ENCODE measurements at regions not wholly inside any gene's neighbourhood (a gene's known extent, or its start where the extent isn't known, plus 50 kb on each side); places are given as distances from the start of the nearest gene placed in this dataset.

GRCh38 chr19:34851277-34851804 is 75.4 kb upstream of the ZNF30 start:
- H3K27me3 Mint-ChIP-seq (ENCODE audit: insufficient read depth, low read depth): peaks cover 2% of the 10 kb centered on the region
- no peak overlapping the region for H3K27ac Mint-ChIP-seq

GRCh38 chr19:34847393-34847792 is 74.4 kb upstream of the ZNF599 start:
- no peak overlapping the region for H3K27ac Mint-ChIP-seq
- Histone ChIP-seq H4K20me1 (ENCODE audit: low read depth) (peaks cover 8% of the 10 kb centered on the region), H3K9me3 (ENCODE audit: low read depth) (no peaks in the 10 kb centered on the region), H3K9ac (no peak overlapping the region), H3K4me1 (no peaks in the 10 kb centered on the region), H2AFZ (replicated peaks) (no peak overlapping the region), H3K27me3 (peaks cover 13% of the 10 kb centered on the region), H3F3A (ENCODE audit: low read depth) (no peaks in the 10 kb centered on the region), H3K4me2 (no peak overlapping the region), H3K4me3 (no peak overlapping the region), H3K36me3 (no peaks in the 10 kb centered on the region), H3K79me2 (ENCODE audit: low read depth) (no peaks in the 10 kb centered on the region), H3K27ac (no peak overlapping the region)
- TF ChIP-seq CTCF (IDR thresholded peaks at IDR 0.05): no peak
- no peak for TF ChIP-seq EZH2phosphoT487 (IDR thresholded peaks at IDR 0.05)
- no peak for TF ChIP-seq EZH2 (IDR thresholded peaks at IDR 0.05)
- no peaks in the 10 kb centered on the region for H3K4me1 Mint-ChIP-seq
- H3K36me3 Mint-ChIP-seq: peaks cover 2% of the 10 kb centered on the region
- peaks cover 10% of the 10 kb centered on the region for H3K9me3 Mint-ChIP-seq
- H3K27me3 Mint-ChIP-seq (ENCODE audit: insufficient read depth, low read depth): no peaks in the 10 kb centered on the region
- H3K4me3 Mint-ChIP-seq: no peak overlapping the region
- DNase-seq (ENCODE audit: low spot score): no peak

More at GRCh38 chr19:34851277-34851804, 75.4 kb upstream of the ZNF30 start:
- peaks cover 5% of the 10 kb centered on the region for H4K20me1 ChIP-seq (ENCODE audit: low read depth)
- no peak overlapping the region for H2AFZ ChIP-seq (replicated peaks)
- H3K4me1 Mint-ChIP-seq: no peaks in the 10 kb centered on the region
- no peak for TF ChIP-seq EZH2 (IDR thresholded peaks at IDR 0.05)
- no peak for TF ChIP-seq EZH2phosphoT487 (IDR thresholded peaks at IDR 0.05)
- TF ChIP-seq CTCF (IDR thresholded peaks at IDR 0.05): no peak
- no peak overlapping the region for H3K4me2 ChIP-seq
- H3F3A ChIP-seq (ENCODE audit: low read depth): no peaks in the 10 kb centered on the region
- no peak overlapping the region for H3K9ac ChIP-seq
- no peak overlapping the region for H3K27ac ChIP-seq
- no peak overlapping the region for H3K4me3 ChIP-seq
- peaks cover 6% of the 10 kb centered on the region for H3K79me2 ChIP-seq (ENCODE audit: low read depth)
- no peaks in the 10 kb centered on the region for H3K27me3 ChIP-seq
- H3K9me3 ChIP-seq (ENCODE audit: low read depth): no peaks in the 10 kb centered on the region
- no peak overlapping the region for H3K4me3 Mint-ChIP-seq
- no peak for DNase-seq (ENCODE audit: low spot score)
- H3K9me3 Mint-ChIP-seq: peaks cover 13% of the 10 kb centered on the region
- H3K4me1 ChIP-seq: peaks cover 6% of the 10 kb centered on the region
- peaks cover 2% of the 10 kb centered on the region for H3K36me3 Mint-ChIP-seq
- no peaks in the 10 kb centered on the region for H3K36me3 ChIP-seq

GRCh38 chr19:34844277-34844676 is 71.3 kb upstream of the ZNF599 start:
- peaks cover 2% of the 10 kb centered on the region for H3K36me3 Mint-ChIP-seq
- no peaks in the 10 kb centered on the region for H3F3A ChIP-seq (ENCODE audit: low read depth)
- H3K9me3 Mint-ChIP-seq: peaks cover 11% of the 10 kb centered on the region
- no peaks in the 10 kb centered on the region for H3K4me1 ChIP-seq
- H3K27me3 Mint-ChIP-seq (ENCODE audit: insufficient read depth, low read depth): no peaks in the 10 kb centered on the region
- no peak overlapping the region for H3K27ac Mint-ChIP-seq
- no peak overlapping the region for H3K4me3 ChIP-seq
- peaks cover 22% of the 10 kb centered on the region for H3K27me3 ChIP-seq
- H3K36me3 ChIP-seq: no peaks in the 10 kb centered on the region
- no peaks in the 10 kb centered on the region for H3K79me2 ChIP-seq (ENCODE audit: low read depth)
- no peak overlapping the region for H2AFZ ChIP-seq (replicated peaks)
- no peak overlapping the region for H3K4me3 Mint-ChIP-seq
- H3K27ac ChIP-seq: no peak overlapping the region
- DNase-seq (ENCODE audit: low spot score): no peak
- no peaks in the 10 kb centered on the region for H3K9me3 ChIP-seq (ENCODE audit: low read depth)
- peaks cover 13% of the 10 kb centered on the region for H4K20me1 ChIP-seq (ENCODE audit: low read depth)
- no peak overlapping the region for H3K4me2 ChIP-seq
- no peak overlapping the region for H3K9ac ChIP-seq
- TF ChIP-seq CTCF (IDR thresholded peaks at IDR 0.05): no peak
- TF ChIP-seq EZH2 (IDR thresholded peaks at IDR 0.05): no peak
- no peak for TF ChIP-seq EZH2phosphoT487 (IDR thresholded peaks at IDR 0.05)
- H3K4me1 Mint-ChIP-seq: no peaks in the 10 kb centered on the region

All from neural progenitor cell (in vitro differentiated cells).